ENCODE measurements at regions not wholly inside any gene's neighbourhood (a gene's known extent, or its start where the extent isn't known, plus 50 kb on each side); places are given as distances from the start of the nearest gene placed in this dataset.

DNA sequence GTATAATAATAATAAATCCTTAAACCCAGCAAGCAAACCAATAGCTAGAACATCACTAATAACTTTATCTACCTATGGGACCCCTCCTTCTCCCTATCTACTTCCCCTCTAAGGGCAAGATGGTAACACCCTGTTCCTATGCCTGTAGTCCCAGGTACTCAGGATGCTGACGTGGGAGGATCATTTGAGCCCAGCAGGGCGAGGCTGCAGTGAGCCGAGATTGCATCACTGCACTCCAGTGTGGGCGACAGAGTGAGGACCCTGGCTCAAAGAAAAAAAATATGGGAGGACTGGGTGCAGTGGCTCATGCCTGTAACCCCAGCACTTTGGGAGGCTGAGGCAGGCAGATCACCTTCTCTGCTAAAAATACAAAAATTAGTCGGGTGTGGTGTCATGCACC lies 143.1 kb upstream of the SLC45A1 start:
- TF ChIP-seq NFE2L2 (IDR thresholded peaks at IDR 0.05; ENCODE audit: low read depth, low read length) (no peak), CEBPB (IDR thresholded peaks at IDR 0.05; ENCODE audit: low read depth, low read length) (0 out of 2 replicates have a peak, but pooled peaks have one; percentile 8), RFX5 (IDR thresholded peaks at IDR 0.05; ENCODE audit: low read depth, low read length) (no peak)
- TF ChIP-seq, protein P1, sequence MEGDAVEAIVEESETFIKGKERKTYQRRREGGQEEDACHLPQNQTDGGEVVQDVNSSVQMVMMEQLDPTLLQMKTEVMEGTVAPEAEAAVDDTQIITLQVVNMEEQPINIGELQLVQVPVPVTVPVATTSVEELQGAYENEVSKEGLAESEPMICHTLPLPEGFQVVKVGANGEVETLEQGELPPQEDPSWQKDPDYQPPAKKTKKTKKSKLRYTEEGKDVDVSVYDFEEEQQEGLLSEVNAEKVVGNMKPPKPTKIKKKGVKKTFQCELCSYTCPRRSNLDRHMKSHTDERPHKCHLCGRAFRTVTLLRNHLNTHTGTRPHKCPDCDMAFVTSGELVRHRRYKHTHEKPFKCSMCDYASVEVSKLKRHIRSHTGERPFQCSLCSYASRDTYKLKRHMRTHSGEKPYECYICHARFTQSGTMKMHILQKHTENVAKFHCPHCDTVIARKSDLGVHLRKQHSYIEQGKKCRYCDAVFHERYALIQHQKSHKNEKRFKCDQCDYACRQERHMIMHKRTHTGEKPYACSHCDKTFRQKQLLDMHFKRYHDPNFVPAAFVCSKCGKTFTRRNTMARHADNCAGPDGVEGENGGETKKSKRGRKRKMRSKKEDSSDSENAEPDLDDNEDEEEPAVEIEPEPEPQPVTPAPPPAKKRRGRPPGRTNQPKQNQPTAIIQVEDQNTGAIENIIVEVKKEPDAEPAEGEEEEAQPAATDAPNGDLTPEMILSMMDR (conservative IDR thresholded peaks at IDR 0.05; ENCODE audit: low read depth, low read length) = no peak
